Lower lobe of right lung (tissue), 2 donors: ENCODE measurements at regions not wholly inside any gene's neighbourhood (a gene's known extent, or its start where the extent isn't known, plus 50 kb on each side); places are given as distances from the start of the nearest gene placed in this dataset.
"Not testable (repeated sequence)": the region's sequence is repeated elsewhere in the genome, so short reads cannot be mapped to it uniquely, and the experiment has no call there.

Experiments used
- ATAC-seq, 2 donors: fragments of 200-7000 bp; cut with Tn5 transposase; one replicate each; pipeline ENCODE4 v1.9.1; 2020 to 2022; ENCODE audit warnings: mild to moderate bottlenecking in 2 of 2, moderate library complexity in 2 of 2
- DNase-seq: peaks from one replicate; pipeline ENCODE4 v3.0.0-alpha.2; 2020
- H3K27ac ChIP-seq: fragments of 200-600 bp; one replicate; pipeline ENCODE4 v1.8.0; 2022
- H3K27me3 ChIP-seq: fragments of 200-600 bp; one replicate; pipeline ENCODE4 v1.8.0; 2022; ENCODE audit warnings: low read depth
- H3K36me3 ChIP-seq: fragments of 200-600 bp; one replicate; pipeline ENCODE4 v1.8.0; 2022; ENCODE audit warnings: mild to moderate bottlenecking
- H3K4me1 ChIP-seq: fragments of 200-600 bp; one replicate; pipeline ENCODE4 v1.8.0; 2022
- H3K4me3 ChIP-seq: fragments of 200-600 bp; one replicate; pipeline ENCODE4 v1.8.0; 2022; ENCODE audit warnings: mild to moderate bottlenecking
- H3K9me3 ChIP-seq: fragments of 200-600 bp; one replicate; pipeline ENCODE4 v1.8.0; 2022
- intact Hi-C: fragments of 100-400 bp; cut with DNase I; formaldehyde crosslinking; loops from one replicate; pipeline ENCODE4 v1.11.0; 2022
- donor health status: DM: no; HTN: yes; CAD: no; lungs with severe emphysema.

- intact Hi-C loops = not testable (repeated sequence)
Measured at GRCh38 chr7:150135620-150136190, 187.4 kb upstream of the LRRC61 start.

GRCh38 chr7:150139840-150140239, 183.3 kb upstream of the LRRC61 start:
- H3K4me3 ChIP-seq, H3K36me3 ChIP-seq, ATAC-seq, DNase-seq, H3K27ac ChIP-seq, intact Hi-C loops, H3K27me3 ChIP-seq, H3K4me1 ChIP-seq, H3K9me3 ChIP-seq: not testable (repeated sequence)

More at GRCh38 chr7:150135620-150136190, 187.4 kb upstream of the LRRC61 start:
- not testable (repeated sequence) for ATAC-seq, H3K36me3 ChIP-seq, H3K4me1 ChIP-seq, DNase-seq, H3K27me3 ChIP-seq, H3K9me3 ChIP-seq, H3K4me3 ChIP-seq, H3K27ac ChIP-seq

GRCh38 chr7:150141525-150142345, 181.4 kb upstream of the LRRC61 start:
- H3K4me1 ChIP-seq, ATAC-seq, H3K27me3 ChIP-seq, DNase-seq, H3K4me3 ChIP-seq, H3K36me3 ChIP-seq, intact Hi-C loops, H3K27ac ChIP-seq, H3K9me3 ChIP-seq: not testable (repeated sequence)

- intact Hi-C loops, H3K27ac ChIP-seq, H3K4me1 ChIP-seq, H3K27me3 ChIP-seq, H3K36me3 ChIP-seq, DNase-seq, H3K4me3 ChIP-seq, ATAC-seq, H3K9me3 ChIP-seq: not testable (repeated sequence)
Measured at GRCh38 chr7:150146124-150146523, 177.0 kb upstream of the LRRC61 start.

GRCh38 chr7:150147524-150147923, 175.6 kb upstream of the LRRC61 start:
- H3K9me3 ChIP-seq, H3K4me3 ChIP-seq, H3K27ac ChIP-seq, intact Hi-C loops, DNase-seq, H3K36me3 ChIP-seq, ATAC-seq, H3K4me1 ChIP-seq, H3K27me3 ChIP-seq: not testable (repeated sequence)

- H3K4me1 ChIP-seq, ATAC-seq, H3K36me3 ChIP-seq, H3K9me3 ChIP-seq, H3K27ac ChIP-seq, H3K4me3 ChIP-seq, DNase-seq, intact Hi-C loops, H3K27me3 ChIP-seq: not testable (repeated sequence)
Measured at GRCh38 chr7:150156015-150156414, 167.1 kb upstream of the LRRC61 start.

GRCh38 chr7:150158696-150159095, 164.5 kb upstream of the LRRC61 start:
- H3K36me3 ChIP-seq, intact Hi-C loops, H3K4me3 ChIP-seq, H3K9me3 ChIP-seq, H3K27ac ChIP-seq, H3K27me3 ChIP-seq, DNase-seq, ATAC-seq, H3K4me1 ChIP-seq: not testable (repeated sequence)

GRCh38 chr7:150169515-150169914, 153.6 kb upstream of the LRRC61 start:
- H3K36me3 ChIP-seq, H3K4me1 ChIP-seq, H3K9me3 ChIP-seq, intact Hi-C loops, H3K27me3 ChIP-seq, H3K4me3 ChIP-seq, H3K27ac ChIP-seq, DNase-seq: not testable (repeated sequence)
- peak; percentile 37 to 42 for ATAC-seq

GRCh38 chr7:150169943-150170490, 153.1 kb upstream of the LRRC61 start:
- H3K4me3 ChIP-seq, H3K27me3 ChIP-seq, H3K9me3 ChIP-seq, H3K36me3 ChIP-seq, H3K4me1 ChIP-seq, intact Hi-C loops, H3K27ac ChIP-seq: not testable (repeated sequence)
- DNase-seq (peak; percentile 41), ATAC-seq (peak in 1 of 2 donors; percentile 57)

- H3K27ac ChIP-seq, intact Hi-C loops, H3K9me3 ChIP-seq, DNase-seq, H3K4me1 ChIP-seq, H3K4me3 ChIP-seq, H3K27me3 ChIP-seq, ATAC-seq, H3K36me3 ChIP-seq: not testable (repeated sequence)
Measured at GRCh38 chr7:150183602-150184001, 139.6 kb upstream of the LRRC61 start.

- not testable (repeated sequence) for ATAC-seq
Measured at GRCh38 chr7:150189963-150190362, 133.2 kb upstream of the LRRC61 start.

GRCh38 chr7:150192541-150192940, 130.6 kb upstream of the LRRC61 start:
- H3K27ac ChIP-seq, H3K9me3 ChIP-seq, DNase-seq, H3K4me3 ChIP-seq, H3K27me3 ChIP-seq, intact Hi-C loops, H3K36me3 ChIP-seq, H3K4me1 ChIP-seq, ATAC-seq: not testable (repeated sequence)

More at GRCh38 chr7:150189963-150190362, 133.2 kb upstream of the LRRC61 start:
- H3K4me1 ChIP-seq, H3K27ac ChIP-seq, H3K9me3 ChIP-seq, H3K36me3 ChIP-seq, intact Hi-C loops, H3K4me3 ChIP-seq, DNase-seq, H3K27me3 ChIP-seq: not testable (repeated sequence)

- H3K4me1 ChIP-seq = not testable (repeated sequence)
Measured at GRCh38 chr7:150193866-150194265, 129.3 kb upstream of the LRRC61 start.

More at GRCh38 chr7:150193866-150194265, 129.3 kb upstream of the LRRC61 start:
- H3K4me3 ChIP-seq, H3K36me3 ChIP-seq, H3K9me3 ChIP-seq, intact Hi-C loops, H3K27me3 ChIP-seq, H3K27ac ChIP-seq, ATAC-seq, DNase-seq: not testable (repeated sequence)
